Natural killer cell (primary cell): ENCODE measurements at regions not wholly inside any gene's neighbourhood (a gene's known extent, or its start where the extent isn't known, plus 50 kb on each side); places are given as distances from the start of the nearest gene placed in this dataset.
A peak's percentile ranks its signal among the peaks of the same experiment; 100 is the strongest.

Source experiments
- ATAC-seq, 3 donors: fragments of 150-1000 bp in 2 of 3; fragments of 200-7000 bp in 1 of 3; cut with Tn5 transposase; 1 replicate in 1 of 3; 2 replicates in 2 of 3; pipeline ENCODE4 v1.10.0; 2021; ENCODE audit warnings: mild to moderate bottlenecking in 2 of 3, moderate library complexity in 2 of 3
- DNase-seq, 2 donors: peaks; one replicate each; pipeline versions ENCODE4 v3.0.0 to v3.0.0-alpha.2; 2013 to 2021; ENCODE audit warnings: mixed read lengths in 1 of 2
- H3K27ac ChIP-seq: one replicate; pipeline ENCODE4 v1.5.1; 2013; ENCODE audit warnings: mild to moderate bottlenecking, low read length
- H3K27me3 ChIP-seq: one replicate; pipeline ENCODE4 v1.6.1; 2013; ENCODE audit warnings: low read length; ENCODE audit not compliant: control insufficient read depth, insufficient read depth
- H3K36me3 ChIP-seq: one replicate; pipeline ENCODE4 v1.6.1; 2013; ENCODE audit warnings: low read length; ENCODE audit not compliant: control insufficient read depth, insufficient read depth
- H3K4me1 ChIP-seq: one replicate; pipeline ENCODE4 v1.6.1; 2013; ENCODE audit warnings: low read length; ENCODE audit not compliant: control insufficient read depth, insufficient read depth
- H3K4me3 ChIP-seq: one replicate; pipeline ENCODE4 v1.5.1; 2013; ENCODE audit warnings: low read length
- H3K9me3 ChIP-seq: one replicate; pipeline ENCODE4 v1.6.1; 2013; ENCODE audit warnings: low read length; ENCODE audit not compliant: control insufficient read depth, insufficient read depth
- H3K27ac Mint-ChIP-seq, 2 donors: one replicate each; pipeline ENCODE4 v1.8.0; 2022; ENCODE audit warnings: mild to moderate bottlenecking in 2 of 2, mixed read lengths in 2 of 2, moderate library complexity in 1 of 2
- H3K27me3 Mint-ChIP-seq, 2 donors: one replicate each; pipeline ENCODE4 v1.8.0; 2022; ENCODE audit warnings: low read depth in 2 of 2, mixed read lengths in 2 of 2
- H3K36me3 Mint-ChIP-seq: one replicate; pipeline ENCODE4 v1.8.0; 2022; ENCODE audit warnings: mixed read lengths
- H3K4me1 Mint-ChIP-seq, 2 donors: one replicate each; pipeline ENCODE4 v1.8.0; 2022; ENCODE audit warnings: mixed read lengths in 2 of 2
- H3K4me3 Mint-ChIP-seq: one replicate; pipeline ENCODE4 v1.8.0; 2022; ENCODE audit warnings: mild to moderate bottlenecking, moderate library complexity, mixed read lengths
- H3K9me3 Mint-ChIP-seq, 2 donors: one replicate each; pipeline ENCODE4 v1.8.0; 2022; ENCODE audit warnings: mixed read lengths in 2 of 2
- CTCF ChIP-seq: fragments of 200-600 bp; IDR thresholded peaks from one replicate; pipeline ENCODE4 v1.8.0; 2022; ENCODE audit warnings: antibody characterized with exemption
- WGBS: methylation state at CpG from one replicate; pipeline ENCODE4 v1.1.7; 2013; ENCODE audit warnings: missing lambda C conversion rate; ENCODE audit not compliant: insufficient coverage; 5-methylcytosine and 5-hydroxymethylcytosine counted together
- intact Hi-C: fragments of 100-400 bp; cut with micrococcal nuclease; formaldehyde crosslinking; loops from one replicate; pipeline ENCODE4 v1.14.2; 2022

GRCh38 chr11:121741351-121741760 is 288.6 kb upstream of the SORL1-AS1 start:
- ATAC-seq (peak in 1 of 3 donors; percentile 30), DNase-seq (no peak)
- Mint-ChIP-seq H3K27me3 (peaks cover 0 to 6% of the 10 kb centered on the region in 2 donors), H3K9me3 (peaks cover 0 to 2% of the 10 kb centered on the region in 2 donors), H3K27ac (no peak overlapping the region), H3K4me1 (no peaks in the 10 kb centered on the region), H3K36me3 (no peaks in the 10 kb centered on the region), H3K4me3 (no peak overlapping the region)
- Histone ChIP-seq H3K36me3 (no peaks in the 10 kb centered on the region), H3K4me3 (no peak overlapping the region), H3K27ac (no peak overlapping the region), H3K4me1 (no peaks in the 10 kb centered on the region), H3K27me3 (no peaks in the 10 kb centered on the region), H3K9me3 (no peaks in the 10 kb centered on the region)
- TF ChIP-seq CTCF = no peak
- intact Hi-C loops = no loop called here
- 94% methylated on average over 5 of the region's 5 CpGs for WGBS

GRCh38 chr11:121740902-121741301 is 288.1 kb upstream of the SORL1-AS1 start:
- Mint-ChIP-seq H3K9me3 (peaks cover 0 to 2% of the 10 kb centered on the region in 2 donors), H3K36me3 (no peaks in the 10 kb centered on the region), H3K27me3 (peaks cover 0 to 6% of the 10 kb centered on the region in 2 donors), H3K4me3 (no peak overlapping the region), H3K27ac (no peak overlapping the region), H3K4me1 (no peaks in the 10 kb centered on the region)
- Histone ChIP-seq H3K27me3 (no peaks in the 10 kb centered on the region), H3K4me3 (no peak overlapping the region), H3K9me3 (no peaks in the 10 kb centered on the region), H3K36me3 (no peaks in the 10 kb centered on the region), H3K4me1 (no peaks in the 10 kb centered on the region), H3K27ac (no peak overlapping the region)
- ATAC-seq = no peak
- no peak for DNase-seq
- intact Hi-C loops = no loop called here
- no peak for TF ChIP-seq CTCF
- no CpG with 5 or more reads among the region's 1 CpG for WGBS

- WGBS = 43% methylated on average over 1 of the region's 1 CpG
- Mint-ChIP-seq H3K9me3 (peaks cover 0 to 2% of the 10 kb centered on the region in 2 donors), H3K36me3 (no peaks in the 10 kb centered on the region), H3K27ac (no peak overlapping the region), H3K27me3 (peaks cover 3 to 13% of the 10 kb centered on the region in 2 donors), H3K4me1 (no peaks in the 10 kb centered on the region), H3K4me3 (no peak overlapping the region)
- DNase-seq (no peak), ATAC-seq (no peak)
- H3K9me3 ChIP-seq = no peaks in the 10 kb centered on the region
- no peaks in the 10 kb centered on the region for H3K36me3 ChIP-seq
- no peak for TF ChIP-seq CTCF
- no peak overlapping the region for H3K4me3 ChIP-seq
- H3K27me3 ChIP-seq = no peaks in the 10 kb centered on the region
- intact Hi-C loops = no loop called here
- no peak overlapping the region for H3K27ac ChIP-seq
- H3K4me1 ChIP-seq = no peaks in the 10 kb centered on the region
Measured at GRCh38 chr11:121733858-121734257, 281.1 kb upstream of the SORL1-AS1 start.

GRCh38 chr11:121727942-121728341 is 275.2 kb upstream of the SORL1-AS1 start:
- peaks cover 15 to 18% of the 10 kb centered on the region in 2 donors for H3K27me3 Mint-ChIP-seq
- WGBS = 50% methylated on average over 1 of the region's 1 CpG

More at GRCh38 chr11:121727942-121728341, 275.2 kb upstream of the SORL1-AS1 start:
- peaks cover 3% of the 10 kb centered on the region for H3K27me3 ChIP-seq
- intact Hi-C loops = no loop called here
- DNase-seq = no peak
- Mint-ChIP-seq H3K27ac (no peak overlapping the region), H3K4me1 (no peaks in the 10 kb centered on the region), H3K36me3 (no peaks in the 10 kb centered on the region), H3K9me3 (no peaks in the 10 kb centered on the region), H3K4me3 (no peak overlapping the region)
- H3K4me3 ChIP-seq = no peak overlapping the region
- no peaks in the 10 kb centered on the region for H3K9me3 ChIP-seq
- no peak overlapping the region for H3K27ac ChIP-seq
- no peak for ATAC-seq
- H3K4me1 ChIP-seq = no peaks in the 10 kb centered on the region
- no peak for TF ChIP-seq CTCF
- no peaks in the 10 kb centered on the region for H3K36me3 ChIP-seq
